ENCODE measurements at regions not wholly inside any gene's neighbourhood (a gene's known extent, or its start where the extent isn't known, plus 50 kb on each side); places are given as distances from the start of the nearest gene placed in this dataset.

DNA sequence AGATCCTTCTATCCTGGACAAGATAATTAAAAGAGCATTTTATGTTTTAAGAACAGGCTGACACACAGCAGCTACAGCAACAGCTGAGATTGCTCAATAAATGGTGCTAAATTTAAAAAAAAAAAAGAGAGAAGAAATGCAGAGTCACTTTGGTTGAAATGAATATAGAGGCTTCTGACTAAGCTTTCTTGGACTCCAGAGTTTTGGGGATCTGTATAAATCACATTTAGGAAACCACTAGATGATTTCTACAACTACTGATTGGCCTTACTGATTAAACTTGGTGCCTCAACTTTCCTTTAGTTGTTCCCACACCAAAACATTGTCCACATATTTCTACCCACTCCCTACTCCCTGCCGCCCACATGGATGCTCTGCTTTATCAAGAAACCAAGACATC is 132.9 kb upstream of the ZBTB20 start:
- H3K27ac ChIP-seq (ENCODE audit: low read depth, low read length): no peak overlapping the region
- no peak overlapping the region for H2AFZ ChIP-seq (ENCODE audit: insufficient read depth, low read length, poor library complexity)
- no peak overlapping the region for H2AK5ac ChIP-seq (ENCODE audit: low read length)
- H3K79me1 ChIP-seq (ENCODE audit: low read length): no peaks in the 10 kb centered on the region
- no peak overlapping the region for H2BK5ac ChIP-seq (ENCODE audit: low read depth, low read length, poor library complexity)
- no peak overlapping the region for H4K8ac ChIP-seq (ENCODE audit: low read depth, low read length)
- no CpG with 5 or more reads among the region's 1 CpG for WGBS (ENCODE audit: extremely low coverage, insufficient coverage, insufficient read length)
- H3K4me1 ChIP-seq (ENCODE audit: control insufficient read depth in 1 of 2, insufficient read depth in 2 of 2, low read length in 2 of 2): no peaks in the 10 kb centered on the region
- no peak overlapping the region for H4K91ac ChIP-seq (ENCODE audit: low read depth, low read length)
- no peak overlapping the region for H3K18ac ChIP-seq (ENCODE audit: low read length)
- no peak for DNase-seq
- H3K9me3 ChIP-seq (ENCODE audit: insufficient read depth, low read depth, low read length): no peaks in the 10 kb centered on the region
- no peak overlapping the region for H3K4me3 ChIP-seq (ENCODE audit: low read depth, low read length)
- H4K12ac ChIP-seq (ENCODE audit: low read depth, low read length): no peak overlapping the region
- H2BK120ac ChIP-seq (ENCODE audit: insufficient read depth, low read length, poor library complexity): no peak overlapping the region
- H3K23ac ChIP-seq (ENCODE audit: low read length): no peak overlapping the region
- H3K14ac ChIP-seq (ENCODE audit: low read length): no peak overlapping the region
- H3K79me2 ChIP-seq (ENCODE audit: control insufficient read depth, insufficient read depth, low read length, poor library complexity): no peaks in the 10 kb centered on the region
- no peak overlapping the region for H2BK12ac ChIP-seq (ENCODE audit: low read length)
- no peaks in the 10 kb centered on the region for H3K36me3 ChIP-seq (ENCODE audit: control insufficient read depth in 1 of 2, insufficient read depth in 2 of 2, low read length in 2 of 2)
- H3K4me2 ChIP-seq (ENCODE audit: low read length): no peak overlapping the region
- no peak overlapping the region for H3K4ac ChIP-seq (ENCODE audit: low read depth, low read length)
- H3K9ac ChIP-seq (ENCODE audit: low read length): no peak overlapping the region
- no peaks in the 10 kb centered on the region for H3K27me3 ChIP-seq (ENCODE audit: insufficient read depth, low read length)

DNA sequence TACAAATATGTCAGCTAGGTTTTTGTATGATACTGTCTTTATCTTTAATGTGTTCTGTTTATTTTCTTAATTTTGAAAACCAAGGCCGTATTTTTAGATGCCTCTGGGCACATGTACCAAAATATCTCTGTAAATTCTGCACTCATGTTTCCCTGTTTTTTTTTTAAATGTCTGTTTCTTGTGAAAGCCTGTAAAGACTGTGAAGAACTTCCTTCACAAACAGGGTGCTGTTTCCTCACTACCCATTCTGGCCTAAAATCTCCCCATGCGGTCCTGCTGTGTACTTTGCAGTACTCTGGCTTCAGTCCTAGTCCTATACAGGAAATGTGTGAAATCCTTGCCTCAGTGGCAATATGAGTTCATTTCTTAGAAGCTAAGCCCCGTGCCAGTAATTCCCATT is 133.4 kb upstream of the ZBTB20 start:
- Histone ChIP-seq H3K18ac (ENCODE audit: low read length) (no peak overlapping the region), H3K23ac (ENCODE audit: low read length) (no peak overlapping the region)
- no CpG with 5 or more reads among the region's 3 CpGs for WGBS (ENCODE audit: extremely low coverage, insufficient coverage, insufficient read length)

DNA sequence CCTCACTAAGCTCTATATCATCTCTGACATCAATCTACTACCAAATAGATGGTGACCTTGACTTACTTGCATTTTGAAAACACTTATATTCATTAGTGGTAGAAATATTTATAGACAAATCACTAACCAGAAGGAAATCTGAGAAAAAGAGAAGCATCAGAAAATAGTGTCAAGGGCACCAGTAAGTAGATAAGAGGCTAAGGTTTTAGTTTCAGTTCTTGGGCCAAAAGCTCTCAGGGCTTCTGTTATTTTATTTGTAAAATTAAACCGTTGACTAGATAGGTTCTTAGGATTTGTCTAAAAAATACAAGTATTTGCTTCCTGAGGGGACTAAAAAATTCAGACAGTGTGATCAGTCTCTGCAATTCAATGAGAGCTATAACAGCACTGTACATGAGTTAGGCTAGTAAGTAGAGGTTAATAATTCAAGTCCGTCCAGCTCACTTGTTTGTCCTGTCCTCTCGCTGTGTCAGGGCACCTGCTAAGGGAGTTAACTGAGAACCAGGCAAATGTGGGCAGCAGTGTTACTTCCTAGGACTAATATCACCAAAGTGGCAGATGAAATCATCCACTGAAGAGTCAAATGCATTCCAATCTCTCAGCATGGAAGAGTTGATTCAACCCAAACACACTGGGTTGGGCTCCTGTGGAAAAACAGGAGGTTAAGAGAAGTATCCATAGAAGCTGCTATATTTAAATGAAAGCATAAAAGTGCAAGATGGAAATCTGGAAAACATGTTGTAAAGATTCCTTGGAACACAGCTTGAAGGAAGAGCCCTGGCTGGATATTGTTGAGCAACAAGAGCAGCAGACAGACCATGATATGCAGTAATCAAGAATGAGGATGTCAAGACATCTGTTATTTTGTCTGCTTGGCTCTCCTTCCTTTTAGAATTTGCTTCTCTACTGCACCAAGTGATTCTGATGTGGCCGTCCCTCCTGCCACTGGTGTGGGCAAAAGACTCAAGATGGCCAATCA is 134.9 kb upstream of the ZBTB20 start:
- Histone ChIP-seq H3K14ac (ENCODE audit: low read length) (no peak overlapping the region), H3K4me1 (ENCODE audit: control insufficient read depth in 1 of 2, insufficient read depth in 2 of 2, low read length in 2 of 2) (no peaks in the 10 kb centered on the region), H4K12ac (ENCODE audit: low read depth, low read length) (no peak overlapping the region), H2BK120ac (ENCODE audit: insufficient read depth, low read length, poor library complexity) (no peak overlapping the region), H3K27ac (ENCODE audit: low read depth, low read length) (no peak overlapping the region), H3K18ac (ENCODE audit: low read length) (no peak overlapping the region), H3K36me3 (ENCODE audit: control insufficient read depth in 1 of 2, insufficient read depth in 2 of 2, low read length in 2 of 2) (no peaks in the 10 kb centered on the region), H3K4me3 (ENCODE audit: low read depth, low read length) (no peak overlapping the region), H2BK5ac (ENCODE audit: low read depth, low read length, poor library complexity) (no peak overlapping the region), H3K27me3 (ENCODE audit: insufficient read depth, low read length) (no peaks in the 10 kb centered on the region), H4K8ac (ENCODE audit: low read depth, low read length) (no peak overlapping the region), H3K4ac (ENCODE audit: low read depth, low read length) (no peak overlapping the region), H3K79me1 (ENCODE audit: low read length) (no peaks in the 10 kb centered on the region), H3K23ac (ENCODE audit: low read length) (no peak overlapping the region), H2BK12ac (ENCODE audit: low read length) (no peak overlapping the region), H3K9me3 (ENCODE audit: insufficient read depth, low read depth, low read length) (no peaks in the 10 kb centered on the region), H2AK5ac (ENCODE audit: low read length) (no peak overlapping the region), H3K9ac (ENCODE audit: low read length) (no peak overlapping the region), H3K79me2 (ENCODE audit: control insufficient read depth, insufficient read depth, low read length, poor library complexity) (no peaks in the 10 kb centered on the region), H3K4me2 (ENCODE audit: low read length) (no peak overlapping the region), H4K91ac (ENCODE audit: low read depth, low read length) (no peak overlapping the region), H2AFZ (ENCODE audit: insufficient read depth, low read length, poor library complexity) (no peak overlapping the region)
- WGBS (ENCODE audit: extremely low coverage, insufficient coverage, insufficient read length): no CpG with 5 or more reads among the region's 4 CpGs
- DNase-seq: no peak

More for the DNA sequence above, 133.4 kb upstream of the ZBTB20 start:
- Histone ChIP-seq H3K9ac (ENCODE audit: low read length) (no peak overlapping the region), H2AK5ac (ENCODE audit: low read length) (no peak overlapping the region), H3K79me1 (ENCODE audit: low read length) (no peaks in the 10 kb centered on the region), H3K14ac (ENCODE audit: low read length) (no peak overlapping the region), H3K4me3 (ENCODE audit: low read depth, low read length) (no peak overlapping the region), H2BK12ac (ENCODE audit: low read length) (no peak overlapping the region), H3K4me1 (ENCODE audit: control insufficient read depth in 1 of 2, insufficient read depth in 2 of 2, low read length in 2 of 2) (no peaks in the 10 kb centered on the region), H3K27ac (ENCODE audit: low read depth, low read length) (no peak overlapping the region), H3K79me2 (ENCODE audit: control insufficient read depth, insufficient read depth, low read length, poor library complexity) (no peaks in the 10 kb centered on the region), H4K8ac (ENCODE audit: low read depth, low read length) (no peak overlapping the region), H3K36me3 (ENCODE audit: control insufficient read depth in 1 of 2, insufficient read depth in 2 of 2, low read length in 2 of 2) (no peaks in the 10 kb centered on the region), H2BK120ac (ENCODE audit: insufficient read depth, low read length, poor library complexity) (no peak overlapping the region), H4K12ac (ENCODE audit: low read depth, low read length) (no peak overlapping the region), H3K4me2 (ENCODE audit: low read length) (no peak overlapping the region), H3K27me3 (ENCODE audit: insufficient read depth, low read length) (no peaks in the 10 kb centered on the region), H3K9me3 (ENCODE audit: insufficient read depth, low read depth, low read length) (no peaks in the 10 kb centered on the region), H2BK5ac (ENCODE audit: low read depth, low read length, poor library complexity) (no peak overlapping the region), H3K4ac (ENCODE audit: low read depth, low read length) (no peak overlapping the region), H4K91ac (ENCODE audit: low read depth, low read length) (no peak overlapping the region), H2AFZ (ENCODE audit: insufficient read depth, low read length, poor library complexity) (no peak overlapping the region)
- DNase-seq: no peak

- H3K23ac ChIP-seq (ENCODE audit: low read length): no peak overlapping the region
These were observed 137.9 kb upstream of the ZBTB20 start for GRCh38 chr3:115284980-115285379.

More at GRCh38 chr3:115284980-115285379, 137.9 kb upstream of the ZBTB20 start:
- Histone ChIP-seq H3K27me3 (ENCODE audit: insufficient read depth, low read length) (no peaks in the 10 kb centered on the region), H3K9ac (ENCODE audit: low read length) (no peak overlapping the region), H3K79me2 (ENCODE audit: control insufficient read depth, insufficient read depth, low read length, poor library complexity) (no peaks in the 10 kb centered on the region), H2AFZ (ENCODE audit: insufficient read depth, low read length, poor library complexity) (no peak overlapping the region), H3K4me3 (ENCODE audit: low read depth, low read length) (no peak overlapping the region), H3K4ac (ENCODE audit: low read depth, low read length) (no peak overlapping the region), H2BK120ac (ENCODE audit: insufficient read depth, low read length, poor library complexity) (no peak overlapping the region), H3K27ac (ENCODE audit: low read depth, low read length) (no peak overlapping the region), H3K4me1 (ENCODE audit: control insufficient read depth in 1 of 2, insufficient read depth in 2 of 2, low read length in 2 of 2) (no peaks in the 10 kb centered on the region), H2AK5ac (ENCODE audit: low read length) (no peak overlapping the region), H3K18ac (ENCODE audit: low read length) (no peak overlapping the region), H2BK5ac (ENCODE audit: low read depth, low read length, poor library complexity) (no peak overlapping the region), H3K14ac (ENCODE audit: low read length) (no peak overlapping the region), H2BK12ac (ENCODE audit: low read length) (no peak overlapping the region), H3K79me1 (ENCODE audit: low read length) (no peaks in the 10 kb centered on the region), H3K9me3 (ENCODE audit: insufficient read depth, low read depth, low read length) (no peaks in the 10 kb centered on the region), H3K4me2 (ENCODE audit: low read length) (no peak overlapping the region), H4K8ac (ENCODE audit: low read depth, low read length) (no peak overlapping the region), H4K12ac (ENCODE audit: low read depth, low read length) (no peak overlapping the region), H3K36me3 (ENCODE audit: control insufficient read depth in 1 of 2, insufficient read depth in 2 of 2, low read length in 2 of 2) (no peaks in the 10 kb centered on the region), H4K91ac (ENCODE audit: low read depth, low read length) (no peak overlapping the region)
- DNase-seq: no peak
- WGBS (ENCODE audit: extremely low coverage, insufficient coverage, insufficient read length): no CpG with 5 or more reads among the region's 1 CpG
